ENCODE measurements at regions not wholly inside any gene's neighbourhood (a gene's known extent, or its start where the extent isn't known, plus 50 kb on each side); places are given as distances from the start of the nearest gene placed in this dataset.

DNA sequence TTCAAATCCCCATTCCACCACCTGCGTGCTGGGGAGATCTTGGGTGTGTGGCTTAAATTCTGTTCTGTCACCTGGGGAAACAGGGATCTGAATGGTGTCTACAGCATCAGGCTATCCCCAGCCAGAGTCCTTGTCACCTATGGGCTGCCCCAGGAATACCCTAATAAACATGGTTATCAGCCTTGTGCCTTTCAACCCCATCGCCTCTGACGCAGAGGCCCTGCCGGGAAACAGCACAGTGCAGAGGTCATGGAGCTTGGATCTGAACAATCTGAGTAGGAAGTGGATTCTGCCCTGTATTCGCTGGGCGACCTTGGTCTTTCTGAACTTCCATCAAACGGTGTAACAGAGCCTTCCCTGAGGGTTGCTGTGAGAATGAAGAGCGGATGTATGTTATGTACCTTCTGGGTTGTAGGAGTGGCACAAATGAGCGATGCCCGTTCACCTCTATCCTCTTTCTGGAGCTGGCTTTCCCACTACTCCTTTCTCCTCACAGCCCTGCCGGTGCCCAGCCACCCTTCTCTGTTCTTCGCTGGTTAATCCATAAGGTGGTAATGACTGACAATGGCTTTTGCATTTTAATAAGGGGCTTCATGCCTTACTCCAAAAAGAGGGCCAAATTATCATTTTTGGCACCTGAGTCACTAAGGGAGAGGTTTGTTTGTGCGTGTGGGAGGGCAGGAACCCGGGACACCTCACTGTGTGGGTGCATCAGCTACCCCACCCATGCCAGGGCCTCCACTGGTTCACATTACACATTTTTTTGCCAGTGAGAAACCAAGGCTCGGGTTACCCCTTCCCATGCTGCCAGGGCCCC is 256.5 kb downstream of the MYCN start (continued):
- no peak for TF ChIP-seq SIN3A (conservative IDR thresholded peaks at IDR 0.05 in 1 of 2, IDR thresholded peaks at IDR 0.05 in 1 of 2; ENCODE audit: low read depth in 1 of 2, low read length in 2 of 2)

Measured in H1 (cell line).